ENCODE measurements at regions not wholly inside any gene's neighbourhood (a gene's known extent, or its start where the extent isn't known, plus 50 kb on each side); places are given as distances from the start of the nearest gene placed in this dataset.

DNA sequence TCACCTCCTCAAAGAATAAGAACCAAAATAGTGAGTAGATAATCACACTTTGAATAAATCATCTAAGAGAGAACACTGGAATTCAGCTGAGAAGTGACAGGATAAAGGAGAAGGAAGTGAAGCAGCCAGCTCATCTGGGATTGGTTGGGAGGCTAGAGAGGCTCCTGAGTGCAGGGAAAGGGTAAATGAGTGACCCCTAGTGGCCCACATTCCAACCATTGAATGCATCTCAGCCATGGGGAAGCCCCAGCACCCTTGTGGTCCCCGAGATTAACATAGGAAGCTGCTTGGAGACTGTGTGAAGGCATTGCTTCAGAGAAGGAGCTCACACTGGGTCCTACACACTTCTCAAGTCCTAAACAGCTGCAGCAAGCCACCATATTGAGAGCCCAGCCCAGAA, 82.3 kb downstream of the JRKL start:
- TF ChIP-seq CTCF (IDR thresholded peaks at IDR 0.05 in 2 of 3, conservative IDR thresholded peaks at IDR 0.05 in 1 of 3; ENCODE audit: control insufficient read depth in 2 of 3, extremely low read depth in 1 of 3, insufficient read depth in 1 of 3, low read depth in 3 of 3, low read length in 3 of 3) (peak; percentile 21 to 34 (median 25); a peak in 3 of 6 replicates), NFXL1 (IDR thresholded peaks at IDR 0.05; ENCODE audit: borderline replicate concordance) (no peak), POLR2A (IDR thresholded peaks at IDR 0.05; ENCODE audit: low read depth, low read length) (no peak)

Data from GM12878 (cell line).